Spleen (tissue), 11 donors: ENCODE measurements at regions not wholly inside any gene's neighbourhood (a gene's known extent, or its start where the extent isn't known, plus 50 kb on each side); places are given as distances from the start of the nearest gene placed in this dataset.

ENCODE experiments used
- DNase-seq: peaks from one replicate; pipeline ENCODE4 v3.0.0-alpha.2; 2020
- H3K27ac ChIP-seq, 8 donors: fragments of 200-600 bp; sonication (generic) in 7 of 8; 1 replicate in 4 of 8; 2 replicates in 4 of 8; pipeline versions ENCODE4 v1.5.0 to v1.8.0; 2016 to 2021; ENCODE audit warnings: inconsistent platforms in 4 of 8, mild to moderate bottlenecking in 4 of 8, moderate library complexity in 1 of 8
- H3K27me3 ChIP-seq, 7 donors: fragments of 200-600 bp; sonication (generic) in 6 of 7; replicated peaks in 1 of 7; 1 replicate in 4 of 7; 2 replicates in 3 of 7; pipeline versions ENCODE4 v1.5.0 to v1.8.0; 2016 to 2021; ENCODE audit warnings: inconsistent platforms in 3 of 7, mild to moderate bottlenecking in 1 of 7
- H3K36me3 ChIP-seq, 6 donors: fragments of 200-600 bp; sonication (generic) in 5 of 6; 1 replicate in 4 of 6; 2 replicates in 2 of 6; pipeline versions ENCODE4 v1.5.0 to v1.8.0; 2016 to 2021; ENCODE audit warnings: inconsistent platforms in 2 of 6
- H3K4me1 ChIP-seq, 6 donors: fragments of 200-600 bp; sonication (generic) in 5 of 6; 1 replicate in 3 of 6; 2 replicates in 3 of 6; pipeline versions ENCODE4 v1.5.0 to v1.8.0; 2016 to 2021; ENCODE audit warnings: inconsistent platforms in 3 of 6
- H3K4me3 ChIP-seq, 8 donors: fragments of 200-600 bp; sonication (generic) in 7 of 8; 1 replicate in 4 of 8; 2 replicates in 4 of 8; pipeline versions ENCODE4 v1.5.0 to v1.8.0; 2016 to 2021; ENCODE audit warnings: inconsistent platforms in 4 of 8, mild to moderate bottlenecking in 4 of 8, moderate library complexity in 2 of 8
- H3K9me3 ChIP-seq, 8 donors: fragments of 200-600 bp; sonication (generic) in 7 of 8; 1 replicate in 4 of 8; 2 replicates in 4 of 8; pipeline versions ENCODE4 v1.5.0 to v1.8.0; 2016 to 2021; ENCODE audit warnings: inconsistent platforms in 4 of 8
- CTCF ChIP-seq, 11 experiments: fragments of 200-600 bp in 7 of 11; fragments of 450-650 bp in 4 of 11; sonication (generic) in 4 of 11; IDR thresholded peaks in 8 of 11; conservative IDR thresholded peaks in 3 of 11; 1 replicate in 7 of 11; 2 replicates in 4 of 11; pipeline versions ENCODE4 v1.4.0 to v1.8.0; 2016 to 2021; ENCODE audit warnings: antibody characterized with exemption in 11 of 11, inconsistent platforms in 4 of 11, mild to moderate bottlenecking in 1 of 11
- POLR2A ChIP-seq, 3 donors: fragments of 450-650 bp; IDR thresholded peaks; one replicate each; pipeline ENCODE4 v1.5.1; 2017; ENCODE audit warnings: antibody characterized with exemption in 3 of 3, mild to moderate bottlenecking in 1 of 3
- POLR2AphosphoS5 ChIP-seq, 3 donors: sonication (generic); formaldehyde crosslinking; IDR thresholded peaks; one replicate each; pipeline ENCODE4 v1.5.1; 2017; ENCODE audit warnings: antibody characterized with exemption in 3 of 3
- whole genome bisulfite sequencing, 5 donors: extraction: QIAGEN DNeasy Blood & Tissue Kit in 3 of 5; methylation state at CpG; one replicate each; pipeline versions ENCODE4 v1.1.5 to v1.1.7; 2013 to 2018; 5-methylcytosine and 5-hydroxymethylcytosine counted together
- intact Hi-C: fragments of 100-400 bp; cut with DNase I; formaldehyde crosslinking; loops from one replicate; pipeline ENCODE4 v1.15.0; 2023; ENCODE audit warnings: low total_unique reads
- donor health status: healthy with polysubstance abuse.
- donor health status: DM: no; HTN: no; CAD: no; lungs with moderate emphysema.
- donor health status: DM: no; HTN: no; CAD: no.
- donor health status: Bipolar disorder and iron deficiency.
- donor health status: healthy.
- donor health status: DM: no; HTN: no; CAD: no.
- donor health status: DM: yes; HTN: yes; CAD: no.

- DNase-seq = peak; percentile 47
- peaks cover 0 to 14% (median 0%) of the 10 kb centered on the region in 7 donors for H3K27me3 ChIP-seq
- no peak overlapping the region for H3K27ac ChIP-seq
- peaks cover 0 to 12% (median 2%) of the 10 kb centered on the region in 6 donors for H3K4me1 ChIP-seq
- no peaks in the 10 kb centered on the region for H3K9me3 ChIP-seq
- no peak overlapping the region for H3K4me3 ChIP-seq
- TF ChIP-seq POLR2A (IDR thresholded peaks at IDR 0.05) = no peak
- no peak for TF ChIP-seq CTCF (IDR thresholded peaks at IDR 0.05 in 8 of 11, conservative IDR thresholded peaks at IDR 0.05 in 3 of 11)
- TF ChIP-seq POLR2AphosphoS5 (IDR thresholded peaks at IDR 0.05) = no peak
- WGBS, 5 donors = 84 to 96% (median 95%) methylated on average over 10 of the region's 10 CpGs
- no peaks in the 10 kb centered on the region for H3K36me3 ChIP-seq
- intact Hi-C loops = no loop called here
Observed at GRCh38 chr22:44402196-44403111, 89.7 kb upstream of the SHISAL1 start.

- intact Hi-C loops = no loop called here
- TF ChIP-seq POLR2A (IDR thresholded peaks at IDR 0.05) = no peak
- no peak for TF ChIP-seq POLR2AphosphoS5 (IDR thresholded peaks at IDR 0.05)
- no peak for TF ChIP-seq CTCF (IDR thresholded peaks at IDR 0.05 in 8 of 11, conservative IDR thresholded peaks at IDR 0.05 in 3 of 11)
- WGBS, 5 donors = 65 to 84% (median 79%) methylated on average over 9 of the region's 9 CpGs
- Histone ChIP-seq H3K36me3 (no peaks in the 10 kb centered on the region), H3K9me3 (no peaks in the 10 kb centered on the region), H3K4me1 (peaks cover 0 to 12% (median 2%) of the 10 kb centered on the region in 6 donors), H3K27me3 (peaks cover 0 to 15% (median 0%) of the 10 kb centered on the region in 7 donors), H3K27ac (no peak overlapping the region), H3K4me3 (no peak overlapping the region)
- DNase-seq = peak; percentile 25
Observed at GRCh38 chr22:44401783-44402110, 89.0 kb upstream of the SHISAL1 start.

GRCh38 chr22:44400763-44401060 lies 88.0 kb upstream of the SHISAL1 start:
- Histone ChIP-seq H3K4me3 (no peak overlapping the region), H3K27ac (no peak overlapping the region), H3K4me1 (peaks cover 0 to 12% (median 2%) of the 10 kb centered on the region in 6 donors), H3K36me3 (no peaks in the 10 kb centered on the region), H3K9me3 (no peaks in the 10 kb centered on the region), H3K27me3 (peaks cover 0 to 24% (median 0%) of the 10 kb centered on the region in 7 donors)
- intact Hi-C loops = no loop called here
- no peak for TF ChIP-seq CTCF (IDR thresholded peaks at IDR 0.05 in 8 of 11, conservative IDR thresholded peaks at IDR 0.05 in 3 of 11)
- TF ChIP-seq POLR2AphosphoS5 (IDR thresholded peaks at IDR 0.05) = no peak
- TF ChIP-seq POLR2A (IDR thresholded peaks at IDR 0.05) = no peak
- WGBS, 5 donors = 49 to 71% (median 59%) methylated on average over 3 of the region's 3 CpGs
- no peak for DNase-seq

GRCh38 chr22:44399906-44400762 lies 87.4 kb upstream of the SHISAL1 start:
- intact Hi-C loops = no loop called here
- TF ChIP-seq POLR2A (IDR thresholded peaks at IDR 0.05) = no peak
- no peak for TF ChIP-seq POLR2AphosphoS5 (IDR thresholded peaks at IDR 0.05)
- TF ChIP-seq CTCF (IDR thresholded peaks at IDR 0.05 in 8 of 11, conservative IDR thresholded peaks at IDR 0.05 in 3 of 11) = no peak

More at GRCh38 chr22:44399906-44400762, 87.4 kb upstream of the SHISAL1 start:
- H3K36me3 ChIP-seq = no peaks in the 10 kb centered on the region
- H3K9me3 ChIP-seq = no peaks in the 10 kb centered on the region
- no peak overlapping the region for H3K4me3 ChIP-seq
- 59 to 70% (median 64%) methylated on average over 15 of the region's 15 CpGs for WGBS, 5 donors
- DNase-seq = peak; percentile 58
- peaks cover 0 to 30% (median 0%) of the 10 kb centered on the region in 7 donors for H3K27me3 ChIP-seq
- peaks cover 0 to 12% (median 2%) of the 10 kb centered on the region in 6 donors for H3K4me1 ChIP-seq
- H3K27ac ChIP-seq = no peak overlapping the region
